NCI-H2196 treated with DMSO at 0.1 percent for 48 hours (cell line): ENCODE measurements at regions not wholly inside any gene's neighbourhood (a gene's known extent, or its start where the extent isn't known, plus 50 kb on each side); places are given as distances from the start of the nearest gene placed in this dataset.
A peak's percentile ranks its signal among the peaks of the same experiment; 100 is the strongest.

Experiments
- DNase-seq: peaks from one replicate; lab custom pipeline; 2025; ENCODE audit not compliant: unreplicated experiment; lab: John Stamatoyannopoulos, UW

DNA sequence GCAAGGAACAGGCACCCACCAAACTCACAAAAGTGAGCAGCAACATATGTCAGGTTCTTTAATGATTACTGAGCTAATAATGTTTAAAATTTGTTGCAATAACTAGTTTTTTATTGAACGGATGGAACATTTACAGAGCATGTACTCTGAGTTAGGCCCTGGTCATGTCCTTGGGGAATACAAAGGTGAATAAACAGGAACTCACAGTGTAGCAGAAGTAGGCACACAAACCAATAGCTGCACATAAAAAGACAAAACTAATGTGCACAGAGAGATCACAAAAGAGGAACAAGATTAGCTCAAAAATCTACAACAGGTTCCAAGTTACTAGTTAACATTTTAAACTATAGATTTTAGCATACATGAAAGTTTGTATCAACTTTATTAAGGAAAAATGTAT is 505.3 kb upstream of the PPP2R3A start:
- no peak for DNase-seq

- DNase-seq = no peak
Measured at GRCh38 chr3:135471911-135472310, 493.6 kb upstream of the PPP2R3A start.

- DNase-seq = no peak
Measured at GRCh38 chr3:135473449-135473848, 492.1 kb upstream of the PPP2R3A start.

DNA sequence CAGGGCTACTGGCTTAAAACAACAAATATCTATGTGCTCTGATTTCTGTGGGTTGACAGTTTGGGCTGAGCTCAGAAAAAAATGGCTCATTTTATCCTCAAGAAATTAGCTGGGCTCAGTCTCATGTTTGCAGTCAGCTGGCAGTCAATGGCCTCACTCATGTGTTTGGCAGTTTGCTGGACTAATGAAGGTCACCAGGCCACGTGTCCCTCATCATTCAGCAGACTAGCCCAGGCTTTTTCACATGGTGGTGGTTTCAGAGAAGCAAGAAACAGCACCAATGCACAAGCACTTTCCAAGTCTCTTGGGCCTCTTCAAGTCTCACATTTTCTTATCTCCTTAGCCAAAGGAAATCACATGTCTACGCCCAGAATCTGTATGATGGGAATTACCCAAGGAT is 478.3 kb upstream of the PPP2R3A start:
- DNase-seq = no peak

DNA sequence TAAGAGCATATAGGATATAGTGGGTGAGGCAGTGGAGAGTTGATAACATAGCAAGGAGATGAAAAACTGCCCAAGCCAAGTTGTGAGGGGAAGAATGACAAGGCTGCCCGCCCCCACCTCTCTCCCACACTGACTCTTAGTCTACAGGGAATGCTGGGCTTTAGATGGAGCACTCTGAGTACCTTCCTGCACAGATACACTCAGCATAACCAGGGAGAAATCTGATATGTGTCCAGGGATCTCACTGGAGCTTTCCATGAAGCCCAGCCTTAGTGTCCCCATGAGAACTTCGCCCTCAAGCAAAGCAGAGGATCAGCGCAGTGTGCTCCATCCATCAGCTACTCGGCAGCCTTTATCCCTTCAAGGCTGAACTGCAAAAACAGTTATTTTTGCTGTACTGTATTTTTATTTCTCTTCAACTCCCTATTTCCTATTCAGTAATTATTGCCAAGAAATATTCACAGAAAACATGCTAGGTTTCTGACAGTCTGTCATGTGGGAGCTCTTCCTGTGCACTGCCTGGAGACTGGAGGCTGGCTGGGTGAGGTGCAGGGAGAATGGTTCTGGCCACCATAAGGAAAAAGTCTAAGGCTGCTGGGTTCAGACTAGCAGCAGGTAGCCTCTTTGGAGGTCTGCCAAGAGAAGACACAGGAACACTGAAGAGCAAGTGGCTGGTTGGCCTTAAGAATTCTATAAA is 475.2 kb upstream of the PPP2R3A start:
- no peak for DNase-seq

GRCh38 chr3:135491491-135492205 is 473.9 kb upstream of the PPP2R3A start:
- no peak for DNase-seq

GRCh38 chr3:135495891-135496290 is 469.6 kb upstream of the PPP2R3A start:
- no peak for DNase-seq

DNA sequence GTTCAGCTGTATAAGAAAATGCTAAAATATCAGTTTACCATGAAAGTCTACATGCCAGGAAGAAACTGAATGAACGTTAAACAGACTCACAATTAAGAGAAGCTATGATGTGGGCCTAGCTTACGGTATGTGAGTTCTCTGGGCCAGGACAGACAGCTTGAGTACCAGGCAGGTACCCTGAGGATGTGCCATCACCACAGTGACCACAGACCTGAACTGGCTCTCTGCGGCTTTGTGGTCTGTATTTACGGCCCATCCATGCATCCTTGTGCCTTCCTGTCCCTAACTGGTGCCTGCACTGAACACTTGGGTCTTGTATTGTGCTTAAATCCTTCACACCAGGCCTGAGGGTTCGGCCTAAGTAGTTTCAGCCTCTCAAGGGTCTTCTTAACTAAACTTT is 467.5 kb upstream of the PPP2R3A start:
- DNase-seq = no peak

GRCh38 chr3:135499426-135499825 is 466.1 kb upstream of the PPP2R3A start:
- DNase-seq = no peak

- DNase-seq = no peak
Measured at GRCh38 chr3:135500034-135500433, 465.5 kb upstream of the PPP2R3A start.

GRCh38 chr3:135503065-135503759 is 462.3 kb upstream of the PPP2R3A start:
- no peak for DNase-seq

- DNase-seq = peak; percentile 49
Measured at GRCh38 chr3:135503760-135504686, 461.5 kb upstream of the PPP2R3A start.

GRCh38 chr3:135513106-135514059 is 452.1 kb upstream of the PPP2R3A start:
- no peak for DNase-seq

DNA sequence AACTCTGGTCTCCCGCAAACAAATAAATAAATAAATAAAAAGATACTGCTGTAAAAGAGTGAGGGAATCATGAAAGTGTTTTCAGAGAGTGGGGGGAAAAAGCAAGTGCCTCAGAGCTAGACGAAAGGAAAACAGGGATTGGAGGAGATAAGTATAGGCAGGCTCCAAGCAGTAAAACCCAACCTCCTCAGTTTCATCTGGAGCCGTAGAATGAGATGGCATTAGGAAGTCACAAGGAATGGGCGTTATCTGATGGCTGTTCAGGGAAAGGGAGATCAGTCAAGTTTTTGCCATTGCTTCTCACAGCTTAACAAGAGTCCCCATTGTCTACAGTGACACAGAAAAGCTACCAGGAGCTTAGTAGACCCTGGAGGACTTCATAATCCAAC is 451.5 kb upstream of the PPP2R3A start:
- no peak for DNase-seq

DNA sequence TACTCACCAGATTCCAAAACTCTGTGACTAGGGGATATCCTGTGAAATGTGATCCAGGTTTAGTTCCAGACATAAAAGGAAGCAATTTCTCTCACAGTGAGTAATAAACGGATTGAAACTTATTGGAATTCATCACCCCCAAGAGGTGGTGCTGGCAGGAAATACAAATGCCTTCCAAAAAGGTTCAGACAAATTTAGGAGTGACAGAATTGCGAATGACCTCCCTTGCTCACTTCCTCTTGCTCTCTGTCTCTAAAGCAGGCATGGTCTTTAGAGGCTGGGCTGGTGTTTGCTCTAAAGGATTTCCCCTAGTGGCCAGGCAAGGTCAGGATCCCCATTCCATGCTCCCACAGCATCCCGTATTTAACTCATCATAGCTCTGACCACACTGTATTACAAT is 449.4 kb upstream of the PPP2R3A start:
- no peak for DNase-seq

DNA sequence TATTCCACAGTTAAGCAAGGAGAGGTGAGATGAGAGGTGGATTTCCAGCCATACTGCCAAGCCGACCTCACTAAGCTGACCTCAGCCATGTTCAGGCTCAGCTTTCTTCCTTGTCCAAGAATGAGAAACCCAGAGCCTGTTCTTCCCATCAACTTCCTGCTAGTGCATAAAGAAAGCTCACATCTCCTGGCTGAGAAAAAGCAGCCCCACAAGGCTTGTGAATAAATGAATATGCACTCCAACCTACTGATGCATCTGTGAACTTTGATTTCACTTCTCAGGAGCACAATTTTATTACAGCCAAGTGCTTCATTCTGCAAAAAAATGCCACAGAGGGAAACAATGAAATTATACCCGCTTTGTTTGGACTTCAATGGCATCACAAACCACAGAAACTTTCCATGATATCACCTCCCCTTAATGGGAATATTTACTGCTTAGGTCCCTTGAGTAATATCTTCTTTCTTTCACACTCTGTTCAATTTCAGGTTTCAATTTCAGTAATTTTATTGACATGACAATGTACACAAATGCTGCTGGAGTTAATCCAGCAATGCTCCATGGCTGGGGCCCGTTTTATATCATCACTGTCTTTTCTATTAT is 437.0 kb upstream of the PPP2R3A start:
- no peak for DNase-seq

GRCh38 chr3:135532021-135532420 is 433.5 kb upstream of the PPP2R3A start:
- peak; percentile 12 for DNase-seq

GRCh38 chr3:135538123-135538522 is 427.4 kb upstream of the PPP2R3A start:
- no peak for DNase-seq

GRCh38 chr3:135539351-135539750 is 426.2 kb upstream of the PPP2R3A start:
- DNase-seq = no peak

GRCh38 chr3:135539854-135540253 is 425.7 kb upstream of the PPP2R3A start:
- DNase-seq = no peak
